H1 (cell line): ENCODE measurements at regions not wholly inside any gene's neighbourhood (a gene's known extent, or its start where the extent isn't known, plus 50 kb on each side); places are given as distances from the start of the nearest gene placed in this dataset.

Experiments
- BACH1 ChIP-seq: IDR thresholded peaks from 2 replicates; pipeline ENCODE4 v1.6.1; 2012; ENCODE audit warnings: low read length, improper control_type of control experiment
- CBX8 ChIP-seq: fragments of 300-800, 300-1000 bp; sonication (generic); IDR thresholded peaks from 2 replicates; pipeline ENCODE4 v1.7.1; 2016; ENCODE audit warnings: low read depth, low read length, borderline replicate concordance
- CHD1 ChIP-seq: IDR thresholded peaks from 2 replicates; pipeline ENCODE4 v1.6.1; 2012; ENCODE audit warnings: low read depth, low read length, improper control_type of control experiment
- PHF8 ChIP-seq: fragments of 200-600 bp; sonication (generic); conservative IDR thresholded peaks from 2 replicates; pipeline ENCODE4 v1.7.1; 2012; ENCODE audit warnings: low read depth, mild to moderate bottlenecking, inconsistent platforms, low read length, moderate library complexity
- TF ChIP-seq, protein P1 (sequence below): IDR thresholded peaks from 2 replicates; pipeline ENCODE4 v1.6.1; 2012; ENCODE audit warnings: inconsistent platforms
- TF ChIP-seq, protein P2 (sequence below): IDR thresholded peaks from 2 replicates; pipeline ENCODE4 v1.6.1; 2012; ENCODE audit warnings: low read length, inconsistent platforms

DNA sequence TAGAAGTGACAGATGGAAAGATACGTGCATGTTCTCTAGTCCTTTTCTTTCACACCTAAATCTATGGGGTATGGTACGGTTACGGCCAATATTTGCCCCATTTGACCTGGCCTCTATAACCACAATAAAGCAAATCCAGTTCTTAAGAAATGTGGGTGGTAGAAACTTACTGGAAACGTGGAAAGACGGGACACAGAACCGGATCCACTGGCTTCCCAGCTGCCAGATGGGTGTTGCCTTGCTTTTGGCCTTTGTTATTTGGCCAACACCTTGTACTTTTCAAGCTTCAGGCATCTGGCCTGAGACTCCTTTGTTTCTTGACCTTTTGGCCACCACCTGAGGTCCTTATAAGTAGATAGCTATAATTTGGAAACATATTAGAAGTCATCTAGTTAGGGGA, 635.9 kb downstream of the SLC4A3 start (continued):
- TF ChIP-seq CBX8 (no peak), PHF8 (no peak), CHD1 (no peak), BACH1 (no peak)
- TF ChIP-seq, protein P1, sequence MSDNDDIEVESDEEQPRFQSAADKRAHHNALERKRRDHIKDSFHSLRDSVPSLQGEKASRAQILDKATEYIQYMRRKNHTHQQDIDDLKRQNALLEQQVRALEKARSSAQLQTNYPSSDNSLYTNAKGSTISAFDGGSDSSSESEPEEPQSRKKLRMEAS = no peak
- TF ChIP-seq, protein P2, sequence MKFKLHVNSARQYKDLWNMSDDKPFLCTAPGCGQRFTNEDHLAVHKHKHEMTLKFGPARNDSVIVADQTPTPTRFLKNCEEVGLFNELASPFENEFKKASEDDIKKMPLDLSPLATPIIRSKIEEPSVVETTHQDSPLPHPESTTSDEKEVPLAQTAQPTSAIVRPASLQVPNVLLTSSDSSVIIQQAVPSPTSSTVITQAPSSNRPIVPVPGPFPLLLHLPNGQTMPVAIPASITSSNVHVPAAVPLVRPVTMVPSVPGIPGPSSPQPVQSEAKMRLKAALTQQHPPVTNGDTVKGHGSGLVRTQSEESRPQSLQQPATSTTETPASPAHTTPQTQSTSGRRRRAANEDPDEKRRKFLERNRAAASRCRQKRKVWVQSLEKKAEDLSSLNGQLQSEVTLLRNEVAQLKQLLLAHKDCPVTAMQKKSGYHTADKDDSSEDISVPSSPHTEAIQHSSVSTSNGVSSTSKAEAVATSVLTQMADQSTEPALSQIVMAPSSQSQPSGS = no peak
